ENCODE measurements at regions not wholly inside any gene's neighbourhood (a gene's known extent, or its start where the extent isn't known, plus 50 kb on each side); places are given as distances from the start of the nearest gene placed in this dataset.

- TF ChIP-seq CTCF (IDR thresholded peaks at IDR 0.05; ENCODE audit: low read depth, low read length, poor library complexity, severe bottlenecking) = no peak
- TF ChIP-seq EZH2phosphoT487 (IDR thresholded peaks at IDR 0.05; ENCODE audit: borderline replicate concordance, low read length) = no peak
These were observed 208.5 kb upstream of the ZNF536 start for GRCh38 chr19:30163663-30164062.

All from DOHH2 (cell line).